ENCODE measurements at regions not wholly inside any gene's neighbourhood (a gene's known extent, or its start where the extent isn't known, plus 50 kb on each side); places are given as distances from the start of the nearest gene placed in this dataset.
"Not testable (repeated sequence)": the region's sequence is repeated elsewhere in the genome, so short reads cannot be mapped to it uniquely, and the experiment has no call there.

DNA sequence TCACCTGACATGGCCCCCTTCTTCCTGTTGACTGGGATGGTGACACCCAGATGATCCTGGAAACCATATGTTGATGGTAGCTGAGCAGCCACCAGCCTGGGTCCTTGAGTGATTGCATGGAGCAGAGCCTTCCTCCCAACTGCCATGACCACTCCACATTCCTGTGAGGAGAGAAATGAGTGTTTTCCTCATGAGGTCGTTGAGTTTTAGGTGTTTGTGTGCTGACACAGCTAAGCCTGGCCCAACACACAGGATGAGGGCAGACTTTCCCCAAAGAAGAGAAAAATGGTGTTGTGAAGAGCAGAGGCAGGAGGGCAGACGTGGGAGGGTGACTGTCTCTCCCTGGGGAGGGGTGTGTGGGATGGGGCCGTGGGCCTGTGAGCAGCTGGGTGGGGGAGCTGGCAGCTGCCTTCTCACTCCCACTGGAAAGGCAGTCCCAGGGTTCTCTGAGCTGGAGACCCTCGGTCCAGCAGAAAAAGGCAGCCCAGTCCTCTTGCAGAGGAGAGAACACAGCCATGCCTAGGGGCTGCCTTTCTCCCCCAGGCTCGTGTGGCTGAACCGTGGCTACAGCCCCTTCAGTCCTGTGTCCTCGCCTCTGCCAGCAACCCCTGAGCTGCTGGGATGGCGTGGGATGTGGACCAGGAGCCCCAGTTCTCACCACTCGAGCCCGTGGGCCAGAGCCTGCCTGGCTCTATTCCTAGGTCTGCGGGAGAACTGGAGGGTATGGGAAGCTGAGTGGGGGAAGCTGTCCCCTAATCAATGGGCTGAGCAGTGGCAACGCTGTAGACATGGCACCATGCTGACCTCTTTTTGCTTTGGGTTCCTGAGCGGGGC lies 257.0 kb downstream of the ADGRD1 start:
- peak in 3 of 42 donors; percentile 18 to 42 (median 23) for DNase-seq

DNA sequence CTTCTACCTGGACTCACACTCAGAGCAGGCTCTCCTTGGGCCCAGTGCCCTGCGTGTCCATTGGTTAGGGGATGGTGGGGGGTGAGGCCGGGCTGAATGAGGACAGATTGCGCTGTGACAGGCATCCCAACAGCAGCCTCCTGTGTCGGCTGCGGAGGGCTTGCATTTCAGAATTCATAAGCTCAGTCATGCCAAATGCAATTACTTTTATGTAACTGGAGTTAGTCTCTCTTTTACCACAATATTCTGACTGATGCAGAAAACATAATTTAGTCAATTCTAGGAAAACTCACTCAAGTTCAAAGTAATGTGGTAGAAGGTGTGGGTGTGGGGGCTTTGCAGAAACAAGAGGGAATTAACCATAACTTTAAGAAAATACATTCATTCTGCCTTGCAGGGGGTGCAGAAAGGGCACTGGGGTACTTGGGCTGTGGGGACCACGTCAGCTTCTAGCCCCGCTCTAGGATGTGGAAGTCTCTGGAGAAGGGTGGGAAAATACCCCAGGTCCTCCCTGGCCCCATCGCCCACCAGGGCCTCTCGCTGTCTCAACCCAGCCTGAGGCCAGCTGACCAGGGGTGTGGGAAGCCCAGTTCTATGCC lies 257.7 kb downstream of the ADGRD1 start:
- intact Hi-C loops (cut with DNase I) = no loop called here
- DNase-seq = peak in 3 of 42 donors; percentile 22 to 30 (median 27)

More for the DNA sequence above, 257.0 kb downstream of the ADGRD1 start:
- intact Hi-C loops (cut with DNase I) = no loop called here

GRCh38 chr12:131213896-131214442 lies 260.3 kb downstream of the ADGRD1 start:
- intact Hi-C loops (cut with DNase I) = no loop called here
- peak in 2 of 42 donors; percentile 28 to 38 for DNase-seq

DNA sequence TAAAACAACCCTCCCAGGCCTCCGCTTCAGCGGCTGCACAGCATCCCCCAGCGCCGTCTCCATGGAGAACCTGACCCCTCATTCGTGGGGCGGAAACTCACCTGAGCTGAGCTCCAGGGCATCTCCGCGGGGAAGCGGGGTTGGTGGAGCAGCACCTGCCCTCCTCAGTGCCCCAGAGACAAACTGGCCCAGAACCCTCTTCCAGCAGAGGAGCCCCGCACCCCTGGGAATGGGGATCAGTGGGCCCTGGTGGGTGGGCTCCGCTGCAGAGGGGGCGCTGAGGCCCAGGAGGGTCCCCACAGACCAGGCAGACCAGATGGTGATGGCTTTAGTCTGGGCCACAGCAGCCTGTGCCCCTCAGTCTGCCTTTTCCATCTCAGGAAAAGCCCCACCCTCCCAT lies 261.2 kb downstream of the ADGRD1 start:
- DNase-seq = peak in 2 of 42 donors; percentile 9 to 13
- intact Hi-C loops (cut with DNase I) = not testable (repeated sequence)

- intact Hi-C loops (cut with DNase I) = not testable (repeated sequence)
- peak in 2 of 42 donors; percentile 0 to 28 for DNase-seq
These were observed 262.9 kb downstream of the ADGRD1 start for GRCh38 chr12:131216587-131216986.

- intact Hi-C loops (cut with DNase I) = no loop called here
- peak in 2 of 42 donors; percentile 15 to 38 for DNase-seq
These were observed 263.4 kb downstream of the ADGRD1 start for GRCh38 chr12:131217024-131217586.

GRCh38 chr12:131218026-131218922 lies 264.6 kb downstream of the ADGRD1 start:
- peak in 2 of 42 donors; percentile 21 to 32 for DNase-seq
- intact Hi-C loops (cut with DNase I) = no loop called here

DNA sequence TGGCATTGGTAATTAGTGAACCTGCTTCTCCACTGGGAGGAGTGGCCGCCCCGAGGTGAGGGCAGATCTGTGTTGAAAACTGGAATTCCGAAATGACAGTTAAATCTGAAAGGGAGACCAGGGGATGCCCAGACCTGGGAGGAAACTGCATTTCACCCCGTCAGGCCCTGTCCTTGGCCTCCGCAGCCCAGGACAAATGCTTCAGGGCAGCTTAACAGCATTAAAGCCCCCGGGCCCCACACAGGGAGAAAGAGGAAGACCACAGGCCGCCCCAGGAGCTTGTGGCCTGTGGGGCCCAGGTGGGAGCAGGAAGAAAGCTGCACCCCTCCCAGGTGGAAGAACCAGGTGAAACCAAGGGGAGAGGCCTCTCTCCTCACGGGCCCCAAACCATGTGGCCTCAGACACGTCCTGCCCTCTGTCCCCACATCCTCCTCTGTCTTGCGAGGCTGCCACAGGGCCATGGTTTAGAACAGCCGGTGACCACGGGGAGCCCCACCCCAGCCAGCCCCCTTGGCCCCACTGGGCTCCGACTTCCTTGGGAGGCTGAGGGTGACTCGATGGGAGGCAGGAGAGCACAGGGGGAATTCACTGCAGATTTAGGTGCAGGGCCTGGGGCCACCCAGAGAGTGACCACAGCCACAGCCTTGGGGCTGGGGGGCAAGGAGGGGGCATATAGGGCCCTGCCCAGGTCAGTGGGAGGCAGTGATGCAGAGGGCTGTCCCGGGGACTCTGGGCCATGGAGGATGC lies 265.4 kb downstream of the ADGRD1 start:
- intact Hi-C loops (cut with DNase I) = no loop called here

DNA sequence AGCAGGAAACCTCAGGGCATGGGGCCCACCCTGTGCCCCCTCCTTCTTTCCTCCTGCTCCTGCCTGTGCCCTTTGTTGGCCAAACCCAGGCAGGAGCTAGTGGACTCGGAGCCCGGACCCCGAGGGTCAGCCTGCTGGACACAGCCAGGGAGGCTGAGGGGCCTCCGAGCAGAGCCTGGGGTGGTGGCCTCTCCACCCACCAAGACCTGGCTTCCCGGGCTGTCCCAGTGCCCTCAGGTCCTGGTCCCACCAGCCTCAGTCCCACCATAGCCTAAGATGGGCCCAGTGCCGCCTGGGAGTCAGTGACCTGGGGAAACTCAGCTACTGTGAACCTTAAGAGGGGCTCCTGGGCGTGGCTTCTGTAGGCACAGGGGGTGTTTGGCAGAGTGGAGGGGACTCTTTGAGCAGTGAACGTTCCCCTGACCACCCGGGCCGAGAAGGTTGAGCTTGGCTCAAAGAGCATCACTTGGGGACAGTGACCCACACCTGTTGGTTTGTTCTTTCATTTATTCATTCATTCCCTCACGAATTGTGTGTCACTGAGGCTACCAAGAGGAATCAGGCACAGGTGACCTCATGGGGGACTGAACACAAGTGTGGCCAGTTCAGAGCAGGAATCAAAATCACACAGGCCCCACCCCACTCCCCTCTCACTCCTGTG lies 266.1 kb downstream of the ADGRD1 start:
- DNase-seq = peak in 1 of 42 donors; percentile 15
- intact Hi-C loops (cut with DNase I) = no loop called here

More for the DNA sequence above, 265.4 kb downstream of the ADGRD1 start:
- peak in 1 of 42 donors; percentile 26 for DNase-seq

DNA sequence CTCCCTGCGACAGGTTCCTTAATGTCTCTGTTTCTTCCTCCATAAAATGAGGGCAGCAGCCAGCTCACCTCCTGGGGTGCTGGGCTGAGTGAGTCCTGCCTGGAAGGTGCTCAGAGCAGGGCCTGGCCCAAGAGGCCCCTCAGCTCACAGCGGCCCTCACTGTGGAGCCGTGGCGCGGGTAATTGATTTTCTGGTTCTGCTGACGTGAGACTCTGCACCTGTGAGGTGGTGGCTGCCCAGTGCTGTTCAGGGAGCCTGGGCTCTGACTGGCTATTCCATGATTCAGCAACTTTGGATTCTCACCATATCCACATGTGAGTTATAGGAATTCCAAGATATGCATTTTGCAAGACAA lies 266.6 kb downstream of the ADGRD1 start:
- DNase-seq = peak in 1 of 42 donors; percentile 31
- intact Hi-C loops (cut with DNase I) = no loop called here

- intact Hi-C loops (cut with DNase I) = no loop called here
- DNase-seq = no peak
These were observed 267.6 kb downstream of the ADGRD1 start for GRCh38 chr12:131221061-131221956.

- no peak for DNase-seq
- intact Hi-C loops (cut with DNase I) = no loop called here
These were observed 268.2 kb downstream of the ADGRD1 start for GRCh38 chr12:131221957-131222328.

DNA sequence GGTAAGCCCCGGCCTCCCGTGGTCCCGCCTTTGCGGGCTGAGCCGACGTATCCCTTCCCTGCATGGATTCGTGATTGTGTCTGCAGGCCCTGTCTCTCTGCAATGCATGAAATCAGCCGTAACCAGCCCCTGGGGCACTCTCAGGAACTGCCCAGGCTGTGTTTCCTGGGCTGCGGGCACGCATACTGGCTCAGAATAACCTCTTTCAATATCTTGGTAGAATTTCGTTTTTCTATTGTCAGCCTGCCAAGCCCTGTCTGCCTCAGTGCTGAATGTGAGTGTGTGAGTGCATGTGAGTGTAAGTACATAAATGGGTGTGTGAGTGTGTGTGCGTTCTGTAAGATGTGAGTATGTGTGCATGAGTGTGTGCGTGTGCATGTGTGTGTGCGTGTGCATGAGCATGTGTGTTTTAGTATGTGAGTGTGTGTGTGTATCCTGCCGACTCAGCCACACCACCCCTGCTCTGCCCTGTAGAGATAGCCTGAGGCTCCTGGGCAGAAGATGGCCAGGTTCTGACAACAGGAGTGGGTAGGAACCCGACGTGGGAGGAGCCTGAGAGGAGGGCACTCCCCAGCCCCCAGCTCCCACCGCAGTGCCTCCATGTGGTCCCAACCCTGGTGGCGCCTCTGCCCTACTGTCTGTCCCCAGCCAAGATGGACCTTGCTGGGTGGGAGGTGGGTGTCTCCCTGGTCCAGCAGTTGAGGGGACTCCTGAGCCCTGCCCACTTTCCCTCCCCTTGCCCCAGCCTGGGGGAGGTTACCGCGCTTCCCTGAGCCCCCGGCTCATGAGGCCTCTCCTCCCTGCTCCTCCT lies 268.8 kb downstream of the ADGRD1 start:
- DNase-seq = peak in 1 of 42 donors; percentile 4
- intact Hi-C loops (cut with DNase I) = no loop called here

DNA sequence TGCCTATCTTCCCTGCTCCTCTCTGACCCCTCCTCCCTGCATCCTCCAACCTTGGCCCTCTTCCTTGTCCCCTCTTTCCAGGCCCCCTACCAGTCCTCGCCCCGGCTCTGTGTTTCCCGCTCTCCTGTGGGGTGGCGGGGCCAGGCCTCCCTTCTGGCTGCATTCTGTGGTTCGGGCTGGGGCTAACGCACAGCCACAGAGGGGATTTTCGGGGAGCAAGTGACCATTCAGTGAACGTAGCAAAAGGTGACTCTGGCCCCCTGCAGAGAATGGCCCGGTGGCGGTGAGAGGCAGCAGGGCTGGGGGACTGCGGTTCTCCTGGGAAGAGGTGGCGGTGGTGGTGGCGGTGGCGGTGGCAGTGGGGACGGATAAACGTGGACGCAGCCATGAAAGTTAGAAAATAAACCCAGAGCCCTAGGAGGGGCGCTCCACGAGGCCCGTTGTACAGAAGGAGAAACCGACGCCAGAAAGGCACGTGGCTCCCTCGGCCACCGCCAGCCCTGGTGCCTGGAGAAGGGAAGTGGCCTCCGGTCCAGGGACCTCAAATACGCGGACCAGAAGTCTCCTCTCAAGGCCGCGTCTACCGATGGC lies 269.6 kb downstream of the ADGRD1 start:
- intact Hi-C loops (cut with DNase I) = no loop called here

GRCh38 chr12:131223791-131224225 lies 270.1 kb downstream of the ADGRD1 start:
- DNase-seq = peak in 3 of 42 donors; percentile 15 to 39 (median 20)
- intact Hi-C loops (cut with DNase I) = no loop called here

More for the DNA sequence above, 269.6 kb downstream of the ADGRD1 start:
- no peak for DNase-seq
